Esophagus squamous epithelium (tissue), 5 donors: ENCODE measurements at regions not wholly inside any gene's neighbourhood (a gene's known extent, or its start where the extent isn't known, plus 50 kb on each side); places are given as distances from the start of the nearest gene placed in this dataset.
A peak's percentile ranks its signal among the peaks of the same experiment; 100 is the strongest.

Experiments
- DNase-seq: peaks from one replicate; lab custom pipeline; 2025; lab: John Stamatoyannopoulos, UW
- H3K27ac ChIP-seq, 4 donors: fragments of 200-600 bp; sonication (generic); one replicate each; pipeline ENCODE4 v1.5.1; 2016 to 2019; ENCODE audit warnings: mild to moderate bottlenecking in 1 of 4
- H3K27me3 ChIP-seq, 4 donors: fragments of 200-600 bp; sonication (generic); 1 replicate in 3 of 4; 2 replicates in 1 of 4; pipeline versions ENCODE4 v1.5.1 to v1.6.0; 2017 to 2021; ENCODE audit warnings: antibody characterized with exemption in 1 of 4
- H3K36me3 ChIP-seq, 3 donors: fragments of 200-600 bp; sonication (generic); one replicate each; pipeline ENCODE4 v1.5.1; 2016 to 2019
- H3K4me1 ChIP-seq, 3 donors: fragments of 200-600 bp; sonication (generic); one replicate each; pipeline ENCODE4 v1.5.1; 2017 to 2019
- H3K4me3 ChIP-seq, 4 donors: fragments of 200-600 bp; sonication (generic); 1 replicate in 3 of 4; 2 replicates in 1 of 4; pipeline ENCODE4 v1.5.1; 2016 to 2019; ENCODE audit warnings: mild to moderate bottlenecking in 2 of 4, moderate library complexity in 1 of 4
- H3K9me3 ChIP-seq, 3 donors: fragments of 200-600 bp; sonication (generic); one replicate each; pipeline ENCODE4 v1.5.1; 2016 to 2019
- CTCF ChIP-seq, 6 experiments: fragments of 450-650 bp in 4 of 6; fragments of 200-600 bp in 2 of 6; sonication (generic) in 2 of 6; IDR thresholded peaks; one replicate each; pipeline ENCODE4 v1.5.1; 2016 to 2019; ENCODE audit warnings: antibody characterized with exemption in 6 of 6, mild to moderate bottlenecking in 4 of 6, moderate library complexity in 4 of 6
- POLR2A ChIP-seq, 4 donors: fragments of 450-650 bp; IDR thresholded peaks; one replicate each; pipeline ENCODE4 v1.6.1; 2017; ENCODE audit warnings: antibody characterized with exemption in 4 of 4, mild to moderate bottlenecking in 4 of 4, moderate library complexity in 3 of 4
- WGBS, 2 donors: methylation state at CpG; one replicate each; pipeline ENCODE4 v1.1.5; 2018; 5-methylcytosine and 5-hydroxymethylcytosine counted together
- intact Hi-C: fragments of 100-400 bp; cut with DNase I; formaldehyde crosslinking; loops from one replicate; pipeline ENCODE4 v1.15.0; 2022
- donor health status: DM: yes; HTN: yes; CAD: no.

- Histone ChIP-seq H3K9me3 (no peaks in the 10 kb centered on the region), H3K36me3 (no peaks in the 10 kb centered on the region), H3K4me1 (no peaks in the 10 kb centered on the region), H3K27ac (no peak overlapping the region), H3K27me3 (peaks cover 0 to 5% (median 0%) of the 10 kb centered on the region in 4 donors), H3K4me3 (no peak overlapping the region)
- DNase-seq, result no peak
- 62 to 67% methylated on average over 14 to 15 of the region's 15 CpGs for WGBS, 2 donors
- TF ChIP-seq POLR2A (IDR thresholded peaks at IDR 0.05) (no peak), CTCF (IDR thresholded peaks at IDR 0.05) (no peak)
- intact Hi-C loops, result no loop called here
These were observed 120.4 kb downstream of the CDH26 start for GRCh38 chr20:60078351-60079250.

GRCh38 chr20:60080401-60080800 lies 122.2 kb downstream of the CDH26 start:
- DNase-seq, result no peak
- Histone ChIP-seq H3K27me3 (peaks cover 0 to 7% (median 0%) of the 10 kb centered on the region in 4 donors), H3K27ac (no peak overlapping the region), H3K9me3 (no peaks in the 10 kb centered on the region), H3K4me3 (no peak overlapping the region), H3K4me1 (no peaks in the 10 kb centered on the region), H3K36me3 (no peaks in the 10 kb centered on the region)
- WGBS, 2 donors, result 70 to 73% methylated on average over 7 of the region's 7 CpGs
- intact Hi-C loops, result no loop called here
- TF ChIP-seq POLR2A (IDR thresholded peaks at IDR 0.05) (no peak), CTCF (IDR thresholded peaks at IDR 0.05) (no peak)

GRCh38 chr20:60085551-60086132 lies 127.4 kb downstream of the CDH26 start:
- TF ChIP-seq POLR2A (IDR thresholded peaks at IDR 0.05) (no peak), CTCF (IDR thresholded peaks at IDR 0.05) (no peak)
- Histone ChIP-seq H3K36me3 (no peaks in the 10 kb centered on the region), H3K4me1 (no peaks in the 10 kb centered on the region), H3K27me3 (peaks cover 0 to 46% (median 0%) of the 10 kb centered on the region in 4 donors), H3K9me3 (no peaks in the 10 kb centered on the region), H3K4me3 (no peak overlapping the region), H3K27ac (no peak overlapping the region)
- no peak for DNase-seq
- intact Hi-C loops, result no loop called here
- 62 to 64% methylated on average over 6 to 8 of the region's 9 CpGs for WGBS, 2 donors

- no peak for DNase-seq
- intact Hi-C loops, result no loop called here
- no peaks in the 10 kb centered on the region for H3K4me1 ChIP-seq
- H3K27me3 ChIP-seq, result peaks cover 0 to 57% (median 0%) of the 10 kb centered on the region in 4 donors
- no peaks in the 10 kb centered on the region for H3K9me3 ChIP-seq
- TF ChIP-seq POLR2A (IDR thresholded peaks at IDR 0.05) (no peak), CTCF (IDR thresholded peaks at IDR 0.05) (no peak)
- 85 to 86% methylated on average over 5 to 7 of the region's 30 CpGs for WGBS, 2 donors
- no peak overlapping the region for H3K27ac ChIP-seq
- peak overlapping the region in 1 of 4 donors; percentile 35 for H3K4me3 ChIP-seq
- H3K36me3 ChIP-seq, result no peaks in the 10 kb centered on the region
These were observed 128.8 kb downstream of the CDH26 start for GRCh38 chr20:60086821-60087562.
